H1 (cell line): ENCODE measurements at regions not wholly inside any gene's neighbourhood (a gene's known extent, or its start where the extent isn't known, plus 50 kb on each side); places are given as distances from the start of the nearest gene placed in this dataset.

Experiments used
- CTCF ChIA-PET: fragments of 300-600 bp; sonication (Branson Sonifier 250); formaldehyde crosslinking; loops from one replicate; lab custom pipeline; 2021; ENCODE audit not compliant: partially characterized antibody; lab: Charles Lee
- POLR2A ChIA-PET: fragments of 300-600 bp; sonication (Branson Sonifier 250); formaldehyde crosslinking; loops from one replicate; lab custom pipeline; 2021; ENCODE audit warnings: inconsistent platforms; ENCODE audit not compliant: partially characterized antibody; lab: Charles Lee
- DNase-seq, 2 experiments: peaks; one replicate each; pipeline versions ENCODE4 v3.0.0 to v3.0.0-alpha.2; 2010 to 2022; ENCODE audit warnings: low spot score in 2 of 2, low read depth in 1 of 2, mixed read lengths in 1 of 2
- FAIRE-seq: peaks from 2 replicates; lab custom pipeline; 2011; peaks lifted over from hg19 to GRCh38; lab: Jason Lieb, UNC
- H2AFZ ChIP-seq: 2 replicates; pipeline ENCODE4 v1.8.1; 2012; ENCODE audit warnings: low read length, inconsistent platforms
- H2AK5ac ChIP-seq: 2 replicates; pipeline ENCODE4 v1.6.1; 2013; ENCODE audit warnings: low read depth, low read length
- H2BK120ac ChIP-seq: replicated peaks from 2 replicates; pipeline ENCODE3; 2013; ENCODE audit warnings: low read depth, low read length, inconsistent platforms
- H2BK12ac ChIP-seq: 2 replicates; pipeline ENCODE4 v1.6.1; 2013; ENCODE audit warnings: low read depth, low read length
- H2BK15ac ChIP-seq: 2 replicates; pipeline ENCODE4 v1.6.1; 2013; ENCODE audit warnings: low read length
- H2BK20ac ChIP-seq: 2 replicates; pipeline ENCODE4 v1.6.1; 2013; ENCODE audit warnings: low read length
- H2BK5ac ChIP-seq: 2 replicates; pipeline ENCODE4 v1.6.1; 2013; ENCODE audit warnings: low read depth, low read length
- H3K14ac ChIP-seq: 2 replicates; pipeline ENCODE4 v1.6.1; 2013; ENCODE audit warnings: inconsistent platforms; ENCODE audit not compliant: insufficient read length
- H3K18ac ChIP-seq: 2 replicates; pipeline ENCODE4 v1.6.1; 2013; ENCODE audit warnings: low read length; ENCODE audit errors: extremely low read depth
- H3K23ac ChIP-seq: 2 replicates; pipeline ENCODE4 v1.6.1; 2013; ENCODE audit warnings: inconsistent platforms; ENCODE audit not compliant: insufficient read length
- H3K23me2 ChIP-seq: 2 replicates; pipeline ENCODE4 v1.6.1; 2013; ENCODE audit warnings: low read depth, low read length
- H3K27ac ChIP-seq: 2 replicates; pipeline ENCODE4 v1.6.1; 2011; ENCODE audit warnings: low read depth, low read length, inconsistent platforms
- H3K27me3 ChIP-seq, 4 experiments: replicated peaks in 1 of 4; 1 replicate in 1 of 4; 2 replicates in 3 of 4; pipeline versions ENCODE4 v1.6.1 to v1.8.1; 2011 to 2013; ENCODE audit warnings: low read length in 3 of 4, mild to moderate bottlenecking in 3 of 4, inconsistent platforms in 2 of 4, mixed read lengths in 2 of 4, moderate library complexity in 1 of 4; ENCODE audit not compliant: control insufficient read depth in 3 of 4, insufficient read depth in 3 of 4; ENCODE audit errors: extremely low read depth in 1 of 4
- H3K36me3 ChIP-seq, 4 experiments: 2 replicates each; pipeline versions ENCODE4 v1.6.1 to v1.8.1; 2011 to 2013; ENCODE audit warnings: mild to moderate bottlenecking in 4 of 4, low read length in 3 of 4, moderate library complexity in 2 of 4, control low read depth in 1 of 4, inconsistent platforms in 1 of 4; ENCODE audit not compliant: insufficient read depth in 4 of 4, control insufficient read depth in 2 of 4
- H3K4ac ChIP-seq: replicated peaks from 2 replicates; pipeline ENCODE3; 2013; ENCODE audit warnings: low read length, low read depth, mixed read lengths, inconsistent platforms; ENCODE audit not compliant: insufficient read length
- H3K4me1 ChIP-seq, 4 experiments: replicated peaks in 1 of 4; 1 replicate in 1 of 4; 2 replicates in 3 of 4; pipeline versions ENCODE4 v1.6.1 to v1.8.1; 2011 to 2013; ENCODE audit warnings: low read length in 3 of 4, inconsistent platforms in 2 of 4, mixed read lengths in 1 of 4; ENCODE audit not compliant: insufficient read depth in 4 of 4, control insufficient read depth in 3 of 4
- H3K4me2 ChIP-seq, 2 experiments: 2 replicates each; pipeline versions ENCODE4 v1.6.1 to v1.8.1; 2011 to 2013; ENCODE audit warnings: low read depth in 2 of 2, low read length in 2 of 2, control low read depth in 1 of 2, inconsistent platforms in 1 of 2, mild to moderate bottlenecking in 1 of 2; ENCODE audit not compliant: insufficient read depth in 1 of 2
- H3K4me3 ChIP-seq, 4 experiments: fragments of 200-600, 300-600 bp in 1 of 4; sonication (generic), shearing (Covaris generic), sonication (Bioruptor Twin) in 1 of 4; 2 replicates each; pipeline versions ENCODE4 v1.5.1 to v1.8.1; 2011 to 2016; ENCODE audit warnings: low read length in 4 of 4, low read depth in 3 of 4, control low read depth in 2 of 4, inconsistent platforms in 2 of 4, mild to moderate bottlenecking in 2 of 4, mixed read lengths in 1 of 4, moderate library complexity in 1 of 4; ENCODE audit not compliant: insufficient read depth in 2 of 4; ENCODE audit errors: extremely low read depth in 1 of 4
- H3K56ac ChIP-seq: replicated peaks from 2 replicates; pipeline ENCODE3; 2013; ENCODE audit warnings: low read depth, mild to moderate bottlenecking, mixed read lengths, low read length, inconsistent platforms; ENCODE audit not compliant: insufficient read length
- H3K79me1 ChIP-seq: 2 replicates; pipeline ENCODE4 v1.6.1; 2013; ENCODE audit warnings: low read depth, low read length, control low read depth
- H3K79me2 ChIP-seq, 2 experiments: 2 replicates each; pipeline versions ENCODE4 v1.6.1 to v1.8.1; 2012 to 2013; ENCODE audit warnings: low read length in 2 of 2, mild to moderate bottlenecking in 2 of 2, inconsistent platforms in 1 of 2; ENCODE audit not compliant: insufficient read depth in 2 of 2, control insufficient read depth in 1 of 2
- H3K9ac ChIP-seq, 4 experiments: replicated peaks in 1 of 4; 1 replicate in 1 of 4; 2 replicates in 3 of 4; pipeline versions ENCODE4 v1.6.1 to v1.8.1; 2011 to 2013; ENCODE audit warnings: low read depth in 3 of 4, low read length in 3 of 4, control low read depth in 2 of 4, mild to moderate bottlenecking in 2 of 4, moderate library complexity in 2 of 4, inconsistent platforms in 1 of 4; ENCODE audit errors: extremely low read depth in 1 of 4
- H3K9me3 ChIP-seq, 2 experiments: 2 replicates each; pipeline versions ENCODE4 v1.6.1 to v1.8.1; 2012 to 2013; ENCODE audit warnings: mild to moderate bottlenecking in 2 of 2, moderate library complexity in 2 of 2, control low read depth in 1 of 2, inconsistent platforms in 1 of 2, low read depth in 1 of 2, low read length in 1 of 2, mixed read lengths in 1 of 2; ENCODE audit not compliant: insufficient read depth in 2 of 2
- H4K20me1 ChIP-seq, 2 experiments: replicated peaks in 1 of 2; 2 replicates each; pipeline versions ENCODE3 to v1.8.1; 2011 to 2013; ENCODE audit warnings: inconsistent platforms in 2 of 2, low read length in 2 of 2, mild to moderate bottlenecking in 1 of 2; ENCODE audit not compliant: insufficient read depth in 2 of 2, control insufficient read depth in 1 of 2
- H4K5ac ChIP-seq: 2 replicates; pipeline ENCODE4 v1.6.1; 2013; ENCODE audit warnings: low read length, low read depth, mixed read lengths, inconsistent platforms; ENCODE audit not compliant: insufficient read length
- H4K8ac ChIP-seq: 2 replicates; pipeline ENCODE4 v1.8.0; 2013; ENCODE audit warnings: mild to moderate bottlenecking, moderate library complexity, low read length, inconsistent platforms; ENCODE audit not compliant: insufficient read depth; ENCODE audit errors: extremely low read depth
- H4K91ac ChIP-seq: replicated peaks from 2 replicates; pipeline ENCODE3; 2013; ENCODE audit warnings: low read length, mixed read lengths, inconsistent platforms; ENCODE audit not compliant: insufficient read length
- CBX8 ChIP-seq: fragments of 300-800, 300-1000 bp; sonication (generic); IDR thresholded peaks from 2 replicates; pipeline ENCODE4 v1.7.1; 2016; ENCODE audit warnings: low read depth, low read length, borderline replicate concordance
- CEBPB ChIP-seq: IDR thresholded peaks from 2 replicates; pipeline ENCODE4 v1.6.1; 2012; ENCODE audit warnings: low read depth, low read length
- CTBP2 ChIP-seq: IDR thresholded peaks from 2 replicates; pipeline ENCODE4 v1.7.0; 2011; ENCODE audit warnings: borderline replicate concordance, mild to moderate bottlenecking, moderate library complexity, mixed read lengths, low read length; ENCODE audit not compliant: insufficient read depth, insufficient read length
- FOSL1 ChIP-seq: IDR thresholded peaks from 2 replicates; pipeline ENCODE4 v1.6.1; 2011; ENCODE audit warnings: mild to moderate bottlenecking, low read depth, low read length, moderate library complexity; ENCODE audit not compliant: insufficient read depth
- GTF2F1 ChIP-seq: IDR thresholded peaks from 2 replicates; pipeline ENCODE4 v1.6.1; 2012; ENCODE audit warnings: low read depth, low read length, improper control_type of control experiment, borderline replicate concordance
- KDM4A ChIP-seq: IDR thresholded peaks from one replicate; pipeline ENCODE4 v1.7.1; 2012; ENCODE audit warnings: low read depth, mild to moderate bottlenecking, moderate library complexity, low read length, inconsistent platforms; ENCODE audit not compliant: severe bottlenecking
- RXRA ChIP-seq: IDR thresholded peaks from 2 replicates; pipeline ENCODE4 v1.6.1; 2011; ENCODE audit warnings: low read depth, mild to moderate bottlenecking, low read length, moderate library complexity; ENCODE audit not compliant: insufficient read depth
- SUZ12 ChIP-seq: fragments of 200-600 bp; sonication (generic); IDR thresholded peaks from 2 replicates; pipeline ENCODE4 v1.6.1; 2012; ENCODE audit warnings: mild to moderate bottlenecking, inconsistent platforms, low read length, moderate library complexity, mixed read lengths
- TCF12 ChIP-seq: IDR thresholded peaks from 2 replicates; pipeline ENCODE4 v1.6.1; 2011; ENCODE audit warnings: low read depth, mild to moderate bottlenecking, low read length
- WGBS, 2 experiments: shearing (Covaris generic) in 1 of 2; methylation state at CpG; one replicate each; pipeline versions ENCODE4 v1.1.6 to v1.1.7; 2013 to 2015; ENCODE audit warnings: low lambda C conversion rate in 2 of 2, mixed read lengths in 2 of 2, inconsistent platforms in 1 of 2, low coverage in 1 of 2, missing lambda C conversion rate in 1 of 2; ENCODE audit not compliant: insufficient replicate concordance in 2 of 2, insufficient coverage in 1 of 2, insufficient read length in 1 of 2; ENCODE audit errors: extremely low coverage in 1 of 2, missing lambda C conversion rate in 1 of 2; 5-methylcytosine and 5-hydroxymethylcytosine counted together
- TF ChIP-seq, protein P1 (sequence below): IDR thresholded peaks from 2 replicates; pipeline ENCODE4 v1.6.1; 2012; ENCODE audit warnings: inconsistent platforms
- TF ChIP-seq, protein P2 (sequence below), 3 experiments: IDR thresholded peaks; 1 replicate in 2 of 3; 2 replicates in 1 of 3; pipeline versions ENCODE4 v1.5.1 to v1.6.1; 2011; ENCODE audit warnings: low read length in 3 of 3, mild to moderate bottlenecking in 3 of 3, inconsistent platforms in 2 of 3, low read depth in 1 of 3, moderate library complexity in 1 of 3; ENCODE audit not compliant: insufficient read depth in 1 of 3; ENCODE audit errors: control extremely low read depth in 1 of 3

DNA sequence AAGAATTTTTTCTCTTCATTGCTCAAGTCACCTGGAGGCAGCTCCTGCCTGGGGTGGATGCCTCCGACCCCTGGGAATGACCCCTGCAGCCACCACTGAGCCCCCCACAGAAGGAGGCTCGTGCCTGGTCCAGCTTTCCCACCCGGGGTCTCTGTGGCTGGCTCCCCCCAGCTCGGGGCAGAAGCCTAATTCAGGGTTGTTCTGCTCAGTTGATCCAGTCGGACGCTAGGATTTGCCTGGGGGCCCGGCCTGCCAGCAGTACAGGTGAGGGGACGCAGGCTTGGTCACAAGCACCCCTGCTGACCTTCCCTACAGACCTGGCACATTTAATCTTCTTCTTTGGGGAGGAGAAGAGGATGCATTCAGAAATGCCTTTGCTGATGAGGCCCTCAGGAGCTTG is 53.6 kb upstream of the POFUT2 start:
- Histone ChIP-seq H2BK5ac (no peak overlapping the region), H3K4me2 (no peak overlapping the region), H3K27ac (no peak overlapping the region), H2BK15ac (no peak overlapping the region), H3K4ac (no peak overlapping the region), H3K79me1 (no peaks in the 10 kb centered on the region), H2BK12ac (no peak overlapping the region), H2BK120ac (no peak overlapping the region), H4K8ac (peak overlapping the region; percentile 18; the same call in 1 of the 2 replicates), H2AFZ (no peak overlapping the region), H4K5ac (no peak overlapping the region), H3K23me2 (peaks cover 4% of the 10 kb centered on the region; the same call in 1 of the 2 replicates), H3K9ac (no peak overlapping the region), H3K23ac (no peak overlapping the region), H3K18ac (no peak overlapping the region), H2AK5ac (no peak overlapping the region), H3K14ac (no peak overlapping the region), H3K36me3 (no peaks in the 10 kb centered on the region), H3K79me2 (no peaks in the 10 kb centered on the region), H4K20me1 (no peaks in the 10 kb centered on the region), H3K56ac (no peak overlapping the region), H3K27me3 (no peaks in the 10 kb centered on the region; a peak in 2 of 7 replicates), H3K4me3 (no peak overlapping the region), H3K4me1 (no peaks in the 10 kb centered on the region), H2BK20ac (no peak overlapping the region), H3K9me3 (no peaks in the 10 kb centered on the region), H4K91ac (no peak overlapping the region)
- 88% methylated on average over 7 of the region's 8 CpGs; no CpG with 5 or more reads in 1 of the 2 experiments for WGBS, 2 experiments
- ChIA-PET POLR2A (no interaction called here), CTCF (interaction anchor here (1.0 to 1.1 kb wide), 2 partner anchors 15 to 17 kb away, joined by 3 read pairs; no protein-coding TSS in a partner anchor)
- no peak for DNase-seq
- no peak for FAIRE-seq
- TF ChIP-seq, protein P1, sequence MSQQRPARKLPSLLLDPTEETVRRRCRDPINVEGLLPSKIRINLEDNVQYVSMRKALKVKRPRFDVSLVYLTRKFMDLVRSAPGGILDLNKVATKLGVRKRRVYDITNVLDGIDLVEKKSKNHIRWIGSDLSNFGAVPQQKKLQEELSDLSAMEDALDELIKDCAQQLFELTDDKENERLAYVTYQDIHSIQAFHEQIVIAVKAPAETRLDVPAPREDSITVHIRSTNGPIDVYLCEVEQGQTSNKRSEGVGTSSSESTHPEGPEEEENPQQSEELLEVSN, result no peak
- no peak for TF ChIP-seq KDM4A
- no peak for TF ChIP-seq CBX8
- no peak for TF ChIP-seq CEBPB
- TF ChIP-seq, protein P2, sequence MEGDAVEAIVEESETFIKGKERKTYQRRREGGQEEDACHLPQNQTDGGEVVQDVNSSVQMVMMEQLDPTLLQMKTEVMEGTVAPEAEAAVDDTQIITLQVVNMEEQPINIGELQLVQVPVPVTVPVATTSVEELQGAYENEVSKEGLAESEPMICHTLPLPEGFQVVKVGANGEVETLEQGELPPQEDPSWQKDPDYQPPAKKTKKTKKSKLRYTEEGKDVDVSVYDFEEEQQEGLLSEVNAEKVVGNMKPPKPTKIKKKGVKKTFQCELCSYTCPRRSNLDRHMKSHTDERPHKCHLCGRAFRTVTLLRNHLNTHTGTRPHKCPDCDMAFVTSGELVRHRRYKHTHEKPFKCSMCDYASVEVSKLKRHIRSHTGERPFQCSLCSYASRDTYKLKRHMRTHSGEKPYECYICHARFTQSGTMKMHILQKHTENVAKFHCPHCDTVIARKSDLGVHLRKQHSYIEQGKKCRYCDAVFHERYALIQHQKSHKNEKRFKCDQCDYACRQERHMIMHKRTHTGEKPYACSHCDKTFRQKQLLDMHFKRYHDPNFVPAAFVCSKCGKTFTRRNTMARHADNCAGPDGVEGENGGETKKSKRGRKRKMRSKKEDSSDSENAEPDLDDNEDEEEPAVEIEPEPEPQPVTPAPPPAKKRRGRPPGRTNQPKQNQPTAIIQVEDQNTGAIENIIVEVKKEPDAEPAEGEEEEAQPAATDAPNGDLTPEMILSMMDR (IDR thresholded peaks at IDR 0.05; ENCODE audit: control extremely low read depth in 1 of 3, insufficient read depth in 1 of 3, low read depth in 1 of 3, low read length in 3 of 3), result no peak
- TF ChIP-seq RXRA, result no peak
- TF ChIP-seq GTF2F1, result no peak
- TF ChIP-seq SUZ12, result no peak
- TF ChIP-seq TCF12, result no peak
- TF ChIP-seq FOSL1, result no peak
- TF ChIP-seq CTBP2, result no peak
